H9 (cell line): ENCODE measurements at regions not wholly inside any gene's neighbourhood (a gene's known extent, or its start where the extent isn't known, plus 50 kb on each side); places are given as distances from the start of the nearest gene placed in this dataset.

Experiments used
- DNase-seq: peaks from one replicate; pipeline ENCODE4 v3.0.0-alpha.2; 2017
- H2AFZ ChIP-seq: one replicate; pipeline ENCODE4 v1.6.1; 2013; ENCODE audit warnings: mild to moderate bottlenecking, low read length, control low read depth, moderate library complexity
- H2AK5ac ChIP-seq: 2 replicates; pipeline ENCODE4 v1.6.1; 2013; ENCODE audit warnings: low read length, control low read depth, mixed read lengths; ENCODE audit not compliant: insufficient read length
- H2BK120ac ChIP-seq: one replicate; pipeline ENCODE4 v1.6.1; 2013; ENCODE audit warnings: low read depth, mild to moderate bottlenecking, low read length, control low read depth, inconsistent platforms; ENCODE audit not compliant: poor library complexity, severe bottlenecking
- H2BK12ac ChIP-seq: 2 replicates; pipeline ENCODE4 v1.6.1; 2013; ENCODE audit warnings: low read length, control low read depth, mixed read lengths, low read depth; ENCODE audit not compliant: insufficient read length
- H2BK15ac ChIP-seq: 2 replicates; pipeline ENCODE4 v1.6.1; 2013; ENCODE audit warnings: low read depth, low read length, control low read depth
- H2BK20ac ChIP-seq: one replicate; pipeline ENCODE4 v1.6.1; 2013; ENCODE audit warnings: low read depth, mild to moderate bottlenecking, low read length, control low read depth, inconsistent platforms; ENCODE audit not compliant: poor library complexity, severe bottlenecking
- H2BK5ac ChIP-seq: 2 replicates; pipeline ENCODE4 v1.6.1; 2013; ENCODE audit warnings: low read length, control low read depth, mixed read lengths; ENCODE audit not compliant: insufficient read length
- H3K14ac ChIP-seq: 2 replicates; pipeline ENCODE4 v1.6.1; 2013; ENCODE audit warnings: low read length, control low read depth; ENCODE audit not compliant: insufficient read depth
- H3K18ac ChIP-seq: 2 replicates; pipeline ENCODE4 v1.6.1; 2013; ENCODE audit warnings: low read depth, mild to moderate bottlenecking, mixed read lengths, low read length, control low read depth; ENCODE audit not compliant: insufficient read length
- H3K23ac ChIP-seq: 2 replicates; pipeline ENCODE4 v1.6.1; 2013; ENCODE audit warnings: low read length, control low read depth, mixed read lengths, low read depth; ENCODE audit not compliant: insufficient read length
- H3K23me2 ChIP-seq: 2 replicates; pipeline ENCODE4 v1.6.1; 2013; ENCODE audit warnings: low read depth, mild to moderate bottlenecking, mixed read lengths, low read length, control low read depth; ENCODE audit not compliant: insufficient read length, poor library complexity, severe bottlenecking
- H3K27ac ChIP-seq: 2 replicates; pipeline ENCODE4 v1.5.1; 2013; ENCODE audit warnings: low read length, control low read depth, mixed read lengths, low read depth; ENCODE audit not compliant: insufficient read length
- H3K27me3 ChIP-seq: 2 replicates; pipeline ENCODE4 v1.6.1; 2013; ENCODE audit warnings: low read length, control low read depth, inconsistent platforms; ENCODE audit not compliant: insufficient read depth
- H3K4ac ChIP-seq: 2 replicates; pipeline ENCODE4 v1.6.1; 2013; ENCODE audit warnings: low read depth, mild to moderate bottlenecking, control low read depth, inconsistent platforms, low read length, moderate library complexity
- H3K4me1 ChIP-seq: 2 replicates; pipeline ENCODE4 v1.6.1; 2013; ENCODE audit warnings: low read length, control low read depth, inconsistent platforms; ENCODE audit not compliant: insufficient read depth
- H3K4me2 ChIP-seq: 2 replicates; pipeline ENCODE4 v1.6.1; 2013; ENCODE audit warnings: low read length, control low read depth, mixed read lengths; ENCODE audit not compliant: insufficient read length, insufficient read depth
- H3K56ac ChIP-seq: 2 replicates; pipeline ENCODE4 v1.6.1; 2013; ENCODE audit warnings: low read depth, mild to moderate bottlenecking, mixed read lengths, low read length, control low read depth; ENCODE audit not compliant: insufficient read length
- H3K79me1 ChIP-seq: 2 replicates; pipeline ENCODE4 v1.6.1; 2013; ENCODE audit warnings: low read depth, mild to moderate bottlenecking, moderate library complexity, low read length, control low read depth, inconsistent platforms; ENCODE audit not compliant: insufficient read depth, poor library complexity, severe bottlenecking
- H3K79me2 ChIP-seq: 2 replicates; pipeline ENCODE4 v1.6.1; 2013; ENCODE audit warnings: low read length, control low read depth, inconsistent platforms; ENCODE audit not compliant: insufficient read depth
- H3K9ac ChIP-seq: 2 replicates; pipeline ENCODE4 v1.6.1; 2013; ENCODE audit warnings: low read length, control low read depth, mixed read lengths; ENCODE audit not compliant: insufficient read length; ENCODE audit errors: extremely low read depth
- H3K9me3 ChIP-seq: one replicate; pipeline ENCODE4 v1.6.1; 2013; ENCODE audit warnings: low read depth, low read length, inconsistent platforms; ENCODE audit not compliant: control insufficient read depth
- H3T11ph ChIP-seq: one replicate; pipeline ENCODE4 v1.6.1; 2013; ENCODE audit warnings: mild to moderate bottlenecking, low read length, control low read depth, inconsistent platforms
- H4K20me1 ChIP-seq: one replicate; pipeline ENCODE4 v1.6.1; 2013; ENCODE audit not compliant: control insufficient read depth, insufficient read length, insufficient read depth
- H4K5ac ChIP-seq: 2 replicates; pipeline ENCODE4 v1.6.1; 2013; ENCODE audit warnings: low read depth, mild to moderate bottlenecking, mixed read lengths, low read length, control low read depth; ENCODE audit not compliant: insufficient read length
- H4K8ac ChIP-seq: replicated peaks from 2 replicates; pipeline ENCODE4 v1.6.1; 2013; ENCODE audit warnings: low read length, control low read depth, mixed read lengths, low read depth; ENCODE audit not compliant: insufficient read length
- H4K91ac ChIP-seq: 2 replicates; pipeline ENCODE4 v1.6.1; 2013; ENCODE audit warnings: low read depth, mild to moderate bottlenecking, moderate library complexity, mixed read lengths, low read length, control low read depth; ENCODE audit not compliant: insufficient read length
- H3K27ac Mint-ChIP-seq, 3 experiments: 2 replicates in 2 of 3; 3 replicates in 1 of 3; pipeline ENCODE4 v1.8.0; 2020 to 2021; ENCODE audit warnings: mixed read lengths in 3 of 3, mild to moderate bottlenecking in 1 of 3, moderate library complexity in 1 of 3
- H3K27me3 Mint-ChIP-seq: 2 replicates; pipeline ENCODE4 v1.8.0; 2021; ENCODE audit warnings: low read depth, mild to moderate bottlenecking, moderate library complexity, mixed read lengths
- H3K36me3 Mint-ChIP-seq, 3 experiments: 2 replicates in 2 of 3; 3 replicates in 1 of 3; pipeline ENCODE4 v1.8.0; 2020 to 2021; ENCODE audit warnings: low read depth in 3 of 3, mixed read lengths in 3 of 3; ENCODE audit not compliant: insufficient read depth in 1 of 3
- H3K4me1 Mint-ChIP-seq, 2 experiments: 2 replicates each; pipeline ENCODE4 v1.8.0; 2020; ENCODE audit warnings: mixed read lengths in 2 of 2
- H3K4me3 Mint-ChIP-seq, 2 experiments: 2 replicates in 1 of 2; 3 replicates in 1 of 2; pipeline ENCODE4 v1.8.0; 2020 to 2021; ENCODE audit warnings: mild to moderate bottlenecking in 2 of 2, mixed read lengths in 2 of 2, moderate library complexity in 1 of 2
- H3K9me3 Mint-ChIP-seq, 2 experiments: 2 replicates in 1 of 2; 3 replicates in 1 of 2; pipeline ENCODE4 v1.8.0; 2020; ENCODE audit warnings: mild to moderate bottlenecking in 2 of 2, mixed read lengths in 2 of 2, moderate library complexity in 1 of 2
- CTCF ChIP-seq: fragments of 200-600 bp; sonication (generic); conservative IDR thresholded peaks from 3 replicates; pipeline ENCODE4 v1.8.0; 2021; ENCODE audit warnings: antibody characterized with exemption, mild to moderate bottlenecking
- WGBS: extraction: QIAGEN DNeasy Blood & Tissue Kit; methylation state at CpG from one replicate; pipeline ENCODE4 v1.1.7; 2013; ENCODE audit warnings: missing lambda C conversion rate, low lambda C conversion rate, mixed read lengths; ENCODE audit not compliant: insufficient read length; ENCODE audit errors: extremely low coverage; 5-methylcytosine and 5-hydroxymethylcytosine counted together

- no peak overlapping the region for H3K4me2 ChIP-seq
- no peak overlapping the region for H3K23ac ChIP-seq
Observed at GRCh38 chr4:110878956-110879355, 256.1 kb upstream of the PITX2 start.

More at GRCh38 chr4:110878956-110879355, 256.1 kb upstream of the PITX2 start:
- no peaks in the 10 kb centered on the region for H4K20me1 ChIP-seq
- no peak overlapping the region for H3K27ac Mint-ChIP-seq
- no peak overlapping the region for H2BK12ac ChIP-seq
- H3K4ac ChIP-seq = no peak overlapping the region
- no peak overlapping the region for H4K5ac ChIP-seq
- no peaks in the 10 kb centered on the region for H3K79me2 ChIP-seq
- no peak overlapping the region for H3T11ph ChIP-seq
- H2BK20ac ChIP-seq = no peak overlapping the region
- no peaks in the 10 kb centered on the region for H3K79me1 ChIP-seq
- no peak overlapping the region for H3K27ac ChIP-seq
- no peaks in the 10 kb centered on the region for H3K4me1 ChIP-seq
- peaks cover 8 to 13% of the 10 kb centered on the region in 2 experiments for H3K4me1 Mint-ChIP-seq
- H2BK5ac ChIP-seq = no peak overlapping the region
- no peaks in the 10 kb centered on the region for H3K9me3 ChIP-seq
- no peaks in the 10 kb centered on the region for H3K27me3 ChIP-seq
- H4K8ac ChIP-seq = no peak overlapping the region
- H3K36me3 Mint-ChIP-seq = peaks cover 0 to 5% (median 0%) of the 10 kb centered on the region in 3 experiments; a peak in 1 of 7 replicates
- H4K91ac ChIP-seq = no peak overlapping the region
- peaks cover 2% of the 10 kb centered on the region for H3K23me2 ChIP-seq
- no peak overlapping the region for H3K9ac ChIP-seq
- H3K18ac ChIP-seq = no peak overlapping the region
- peaks cover 0 to 4% of the 10 kb centered on the region in 2 experiments; a peak in 2 of 5 replicates for H3K9me3 Mint-ChIP-seq
- WGBS = no CpG with 5 or more reads among the region's 3 CpGs
- no peak for DNase-seq
- no peak overlapping the region for H2BK15ac ChIP-seq
- no peak overlapping the region for H3K14ac ChIP-seq
- TF ChIP-seq CTCF = no peak
- H3K4me3 Mint-ChIP-seq = no peak overlapping the region
- H2AK5ac ChIP-seq = no peak overlapping the region
- no peak overlapping the region for H3K56ac ChIP-seq
- no peak overlapping the region for H2BK120ac ChIP-seq
- H3K27me3 Mint-ChIP-seq = no peaks in the 10 kb centered on the region
- H2AFZ ChIP-seq = no peak overlapping the region
